ENCODE measurements at regions not wholly inside any gene's neighbourhood (a gene's known extent, or its start where the extent isn't known, plus 50 kb on each side); places are given as distances from the start of the nearest gene placed in this dataset.

DNA sequence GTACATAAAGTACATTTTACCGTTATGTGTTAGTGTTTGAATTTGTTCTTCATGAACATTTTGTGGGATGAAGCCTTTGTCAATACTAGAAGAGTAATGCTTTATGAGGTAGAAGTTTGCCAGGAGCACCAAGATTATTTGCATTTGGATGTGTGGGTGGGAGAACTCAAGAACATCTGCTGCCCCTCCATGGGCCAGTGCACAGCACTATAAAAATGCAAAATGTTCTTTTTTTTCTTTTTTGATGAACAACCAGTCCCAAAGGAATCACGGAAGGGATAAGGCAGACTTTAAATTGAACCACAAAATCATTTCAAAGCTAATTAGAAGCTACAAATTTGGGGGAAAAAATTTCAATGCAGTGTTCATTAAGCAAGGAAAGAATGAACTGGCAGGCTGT is 300.3 kb upstream of the NWD2 start:
- Histone ChIP-seq H4K20me1 (ENCODE audit: insufficient read depth) (no peaks in the 10 kb centered on the region), H3K4me2 (ENCODE audit: low read length) (no peak overlapping the region), H2AFZ (ENCODE audit: low read depth, low read length) (no peak overlapping the region), H3K79me2 (replicated peaks; ENCODE audit: insufficient read depth, low read length) (no peaks in the 10 kb centered on the region), H3K9ac (ENCODE audit: low read length) (no peak overlapping the region), H3K4me3 (ENCODE audit: low read length) (no peak overlapping the region), H3K27ac (ENCODE audit: low read length) (no peak overlapping the region), H3F3A (ENCODE audit: insufficient read depth, low read length, poor library complexity, severe bottlenecking) (no peaks in the 10 kb centered on the region), H3K36me3 (ENCODE audit: insufficient read depth, low read length) (no peaks in the 10 kb centered on the region), H3K9me2 (ENCODE audit: insufficient read depth, low read length) (no peaks in the 10 kb centered on the region), H3K27me3 (ENCODE audit: insufficient read depth, low read depth, low read length) (no peaks in the 10 kb centered on the region), H3K9me3 (ENCODE audit: low read length) (no peaks in the 10 kb centered on the region)
- no peak for TF ChIP-seq EP300 (conservative IDR thresholded peaks at IDR 0.05; ENCODE audit: poor library complexity, severe bottlenecking)
- TF ChIP-seq POLR2AphosphoS5 (IDR thresholded peaks at IDR 0.05), result no peak
- no peak for TF ChIP-seq EZH2 (IDR thresholded peaks at IDR 0.05; ENCODE audit: borderline replicate concordance, insufficient read depth, low read length, poor library complexity, severe bottlenecking)
- TF ChIP-seq SMC3 (conservative IDR thresholded peaks at IDR 0.05; ENCODE audit: poor library complexity), result no peak
- TF ChIP-seq, protein P1, sequence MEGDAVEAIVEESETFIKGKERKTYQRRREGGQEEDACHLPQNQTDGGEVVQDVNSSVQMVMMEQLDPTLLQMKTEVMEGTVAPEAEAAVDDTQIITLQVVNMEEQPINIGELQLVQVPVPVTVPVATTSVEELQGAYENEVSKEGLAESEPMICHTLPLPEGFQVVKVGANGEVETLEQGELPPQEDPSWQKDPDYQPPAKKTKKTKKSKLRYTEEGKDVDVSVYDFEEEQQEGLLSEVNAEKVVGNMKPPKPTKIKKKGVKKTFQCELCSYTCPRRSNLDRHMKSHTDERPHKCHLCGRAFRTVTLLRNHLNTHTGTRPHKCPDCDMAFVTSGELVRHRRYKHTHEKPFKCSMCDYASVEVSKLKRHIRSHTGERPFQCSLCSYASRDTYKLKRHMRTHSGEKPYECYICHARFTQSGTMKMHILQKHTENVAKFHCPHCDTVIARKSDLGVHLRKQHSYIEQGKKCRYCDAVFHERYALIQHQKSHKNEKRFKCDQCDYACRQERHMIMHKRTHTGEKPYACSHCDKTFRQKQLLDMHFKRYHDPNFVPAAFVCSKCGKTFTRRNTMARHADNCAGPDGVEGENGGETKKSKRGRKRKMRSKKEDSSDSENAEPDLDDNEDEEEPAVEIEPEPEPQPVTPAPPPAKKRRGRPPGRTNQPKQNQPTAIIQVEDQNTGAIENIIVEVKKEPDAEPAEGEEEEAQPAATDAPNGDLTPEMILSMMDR (IDR thresholded peaks at IDR 0.05; ENCODE audit: poor library complexity, severe bottlenecking), result no peak
- TF ChIP-seq, protein P2, sequence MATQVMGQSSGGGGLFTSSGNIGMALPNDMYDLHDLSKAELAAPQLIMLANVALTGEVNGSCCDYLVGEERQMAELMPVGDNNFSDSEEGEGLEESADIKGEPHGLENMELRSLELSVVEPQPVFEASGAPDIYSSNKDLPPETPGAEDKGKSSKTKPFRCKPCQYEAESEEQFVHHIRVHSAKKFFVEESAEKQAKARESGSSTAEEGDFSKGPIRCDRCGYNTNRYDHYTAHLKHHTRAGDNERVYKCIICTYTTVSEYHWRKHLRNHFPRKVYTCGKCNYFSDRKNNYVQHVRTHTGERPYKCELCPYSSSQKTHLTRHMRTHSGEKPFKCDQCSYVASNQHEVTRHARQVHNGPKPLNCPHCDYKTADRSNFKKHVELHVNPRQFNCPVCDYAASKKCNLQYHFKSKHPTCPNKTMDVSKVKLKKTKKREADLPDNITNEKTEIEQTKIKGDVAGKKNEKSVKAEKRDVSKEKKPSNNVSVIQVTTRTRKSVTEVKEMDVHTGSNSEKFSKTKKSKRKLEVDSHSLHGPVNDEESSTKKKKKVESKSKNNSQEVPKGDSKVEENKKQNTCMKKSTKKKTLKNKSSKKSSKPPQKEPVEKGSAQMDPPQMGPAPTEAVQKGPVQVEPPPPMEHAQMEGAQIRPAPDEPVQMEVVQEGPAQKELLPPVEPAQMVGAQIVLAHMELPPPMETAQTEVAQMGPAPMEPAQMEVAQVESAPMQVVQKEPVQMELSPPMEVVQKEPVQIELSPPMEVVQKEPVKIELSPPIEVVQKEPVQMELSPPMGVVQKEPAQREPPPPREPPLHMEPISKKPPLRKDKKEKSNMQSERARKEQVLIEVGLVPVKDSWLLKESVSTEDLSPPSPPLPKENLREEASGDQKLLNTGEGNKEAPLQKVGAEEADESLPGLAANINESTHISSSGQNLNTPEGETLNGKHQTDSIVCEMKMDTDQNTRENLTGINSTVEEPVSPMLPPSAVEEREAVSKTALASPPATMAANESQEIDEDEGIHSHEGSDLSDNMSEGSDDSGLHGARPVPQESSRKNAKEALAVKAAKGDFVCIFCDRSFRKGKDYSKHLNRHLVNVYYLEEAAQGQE (IDR thresholded peaks at IDR 0.05; ENCODE audit: borderline replicate concordance), result no peak
- TF ChIP-seq RAD21 (conservative IDR thresholded peaks at IDR 0.05), result no peak
- no peak for TF ChIP-seq TAF1 (IDR thresholded peaks at IDR 0.05; ENCODE audit: low read depth)
- TF ChIP-seq MXI1 (conservative IDR thresholded peaks at IDR 0.05; ENCODE audit: poor library complexity, severe bottlenecking), result no peak

GRCh38 chr4:36961420-36961819 is 283.1 kb upstream of the NWD2 start:
- H3K27ac ChIP-seq (ENCODE audit: low read length), result no peak overlapping the region
- H3K4me2 ChIP-seq (ENCODE audit: low read length), result no peak overlapping the region
- no peak for TF ChIP-seq SMC3 (conservative IDR thresholded peaks at IDR 0.05; ENCODE audit: poor library complexity)
- no peak for TF ChIP-seq EZH2 (IDR thresholded peaks at IDR 0.05; ENCODE audit: borderline replicate concordance, insufficient read depth, low read length, poor library complexity, severe bottlenecking)
- TF ChIP-seq MXI1 (conservative IDR thresholded peaks at IDR 0.05; ENCODE audit: poor library complexity, severe bottlenecking), result no peak
- TF ChIP-seq, protein P1 (IDR thresholded peaks at IDR 0.05; ENCODE audit: poor library complexity, severe bottlenecking), result no peak
- TF ChIP-seq, protein P2 (IDR thresholded peaks at IDR 0.05; ENCODE audit: borderline replicate concordance), result no peak
- no peak for TF ChIP-seq TAF1 (IDR thresholded peaks at IDR 0.05; ENCODE audit: low read depth)
- no peak for TF ChIP-seq EP300 (conservative IDR thresholded peaks at IDR 0.05; ENCODE audit: poor library complexity, severe bottlenecking)
- no peak for TF ChIP-seq POLR2AphosphoS5 (IDR thresholded peaks at IDR 0.05)
- no peak for TF ChIP-seq RAD21 (conservative IDR thresholded peaks at IDR 0.05)
- no peaks in the 10 kb centered on the region for H3F3A ChIP-seq (ENCODE audit: insufficient read depth, low read length, poor library complexity, severe bottlenecking)
- H4K20me1 ChIP-seq (ENCODE audit: insufficient read depth), result no peaks in the 10 kb centered on the region
- H3K9me3 ChIP-seq (ENCODE audit: low read length), result no peaks in the 10 kb centered on the region
- no peak overlapping the region for H3K9ac ChIP-seq (ENCODE audit: low read length)
- no peaks in the 10 kb centered on the region for H3K9me2 ChIP-seq (ENCODE audit: insufficient read depth, low read length)
- H3K79me2 ChIP-seq (replicated peaks; ENCODE audit: insufficient read depth, low read length), result no peaks in the 10 kb centered on the region
- H2AFZ ChIP-seq (ENCODE audit: low read depth, low read length), result no peak overlapping the region
- H3K36me3 ChIP-seq (ENCODE audit: insufficient read depth, low read length), result no peaks in the 10 kb centered on the region
- no peaks in the 10 kb centered on the region for H3K27me3 ChIP-seq (ENCODE audit: insufficient read depth, low read depth, low read length)
- H3K4me3 ChIP-seq (ENCODE audit: low read length), result no peak overlapping the region

Data from neural cell (in vitro differentiated cells).